ENCODE measurements at regions not wholly inside any gene's neighbourhood (a gene's known extent, or its start where the extent isn't known, plus 50 kb on each side); places are given as distances from the start of the nearest gene placed in this dataset.
"Not testable (repeated sequence)": the region's sequence is repeated elsewhere in the genome, so short reads cannot be mapped to it uniquely, and the experiment has no call there.

- DNase-seq, result no peak
Observed at GRCh38 chr9:97096793-97097192, 57.9 kb upstream of the CTSV start.

- not testable (repeated sequence) for DNase-seq
Observed at GRCh38 chr9:97089361-97089760, 50.4 kb upstream of the CTSV start.
